Endodermal cell (in vitro differentiated cells): ENCODE measurements at regions not wholly inside any gene's neighbourhood (a gene's known extent, or its start where the extent isn't known, plus 50 kb on each side); places are given as distances from the start of the nearest gene placed in this dataset.

Experiments
- DNase-seq: peaks from one replicate; pipeline ENCODE4 v3.0.0-alpha.2; 2017
- H3K27ac ChIP-seq: 2 replicates; pipeline ENCODE4 v1.5.1; 2013; ENCODE audit warnings: mild to moderate bottlenecking, low read depth, low read length, moderate library complexity
- H3K27me3 ChIP-seq: 2 replicates; pipeline ENCODE4 v1.6.1; 2013; ENCODE audit warnings: mild to moderate bottlenecking, low read length, moderate library complexity; ENCODE audit not compliant: insufficient read depth, control insufficient read depth, poor library complexity, severe bottlenecking
- H3K36me3 ChIP-seq: 2 replicates; pipeline ENCODE4 v1.7.0; 2013; ENCODE audit warnings: mild to moderate bottlenecking, low read length, moderate library complexity; ENCODE audit not compliant: control insufficient read depth, insufficient read depth
- H3K4me1 ChIP-seq: one replicate; pipeline ENCODE4 v1.7.0; 2013; ENCODE audit warnings: low read length; ENCODE audit not compliant: control insufficient read depth, insufficient read depth
- H3K4me3 ChIP-seq: 2 replicates; pipeline ENCODE4 v1.5.1; 2013; ENCODE audit warnings: mild to moderate bottlenecking, low read length, moderate library complexity
- H3K9ac ChIP-seq: 2 replicates; pipeline ENCODE4 v1.6.1; 2013; ENCODE audit warnings: mild to moderate bottlenecking, low read length, moderate library complexity; ENCODE audit not compliant: poor library complexity, severe bottlenecking; ENCODE audit errors: extremely low read depth
- H3K9me3 ChIP-seq: 2 replicates; pipeline ENCODE4 v1.6.1; 2013; ENCODE audit warnings: mild to moderate bottlenecking, low read length, moderate library complexity; ENCODE audit not compliant: control insufficient read depth
- H3K27ac Mint-ChIP-seq: 2 replicates; pipeline ENCODE4 v1.8.0; 2020; ENCODE audit warnings: mixed read lengths
- H3K27me3 Mint-ChIP-seq: 2 replicates; pipeline ENCODE4 v1.8.0; 2021; ENCODE audit warnings: mild to moderate bottlenecking, mixed read lengths; ENCODE audit not compliant: insufficient read depth
- H3K36me3 Mint-ChIP-seq: 2 replicates; pipeline ENCODE4 v1.8.0; 2020; ENCODE audit warnings: low read depth, mixed read lengths
- H3K4me1 Mint-ChIP-seq: 2 replicates; pipeline ENCODE4 v1.8.0; 2020; ENCODE audit warnings: mixed read lengths
- H3K4me3 Mint-ChIP-seq: 2 replicates; pipeline ENCODE4 v1.8.0; 2020; ENCODE audit warnings: mild to moderate bottlenecking, moderate library complexity, mixed read lengths
- H3K9me3 Mint-ChIP-seq: 2 replicates; pipeline ENCODE4 v1.8.0; 2020; ENCODE audit warnings: mild to moderate bottlenecking, mixed read lengths
- WGBS, 2 experiments: methylation state at CpG; one replicate each; pipeline versions ENCODE4 v1.1.5 to v1.1.7; 2013; ENCODE audit warnings: missing lambda C conversion rate in 2 of 2, mixed read lengths in 1 of 2; ENCODE audit not compliant: insufficient coverage in 1 of 2, insufficient read length in 1 of 2; 5-methylcytosine and 5-hydroxymethylcytosine counted together
- TF ChIP-seq, protein P1 (sequence below): fragments of 200-600 bp; sonication (generic); conservative IDR thresholded peaks from 2 replicates; pipeline ENCODE4 v1.5.0; 2021; ENCODE audit warnings: antibody characterized with exemption, mild to moderate bottlenecking

GRCh38 chr2:83640506-83640905 is 818.6 kb downstream of the SUCLG1 start:
- H3K27ac Mint-ChIP-seq = no peak overlapping the region
- peaks cover 19% of the 10 kb centered on the region for H3K4me1 Mint-ChIP-seq
- Histone ChIP-seq H3K27me3 (peaks cover 6% of the 10 kb centered on the region), H3K9ac (no peak overlapping the region), H3K27ac (no peak overlapping the region), H3K9me3 (no peaks in the 10 kb centered on the region), H3K36me3 (no peaks in the 10 kb centered on the region), H3K4me1 (peaks cover 3% of the 10 kb centered on the region), H3K4me3 (no peak overlapping the region)
- no peaks in the 10 kb centered on the region for H3K36me3 Mint-ChIP-seq
- TF ChIP-seq, protein P1, sequence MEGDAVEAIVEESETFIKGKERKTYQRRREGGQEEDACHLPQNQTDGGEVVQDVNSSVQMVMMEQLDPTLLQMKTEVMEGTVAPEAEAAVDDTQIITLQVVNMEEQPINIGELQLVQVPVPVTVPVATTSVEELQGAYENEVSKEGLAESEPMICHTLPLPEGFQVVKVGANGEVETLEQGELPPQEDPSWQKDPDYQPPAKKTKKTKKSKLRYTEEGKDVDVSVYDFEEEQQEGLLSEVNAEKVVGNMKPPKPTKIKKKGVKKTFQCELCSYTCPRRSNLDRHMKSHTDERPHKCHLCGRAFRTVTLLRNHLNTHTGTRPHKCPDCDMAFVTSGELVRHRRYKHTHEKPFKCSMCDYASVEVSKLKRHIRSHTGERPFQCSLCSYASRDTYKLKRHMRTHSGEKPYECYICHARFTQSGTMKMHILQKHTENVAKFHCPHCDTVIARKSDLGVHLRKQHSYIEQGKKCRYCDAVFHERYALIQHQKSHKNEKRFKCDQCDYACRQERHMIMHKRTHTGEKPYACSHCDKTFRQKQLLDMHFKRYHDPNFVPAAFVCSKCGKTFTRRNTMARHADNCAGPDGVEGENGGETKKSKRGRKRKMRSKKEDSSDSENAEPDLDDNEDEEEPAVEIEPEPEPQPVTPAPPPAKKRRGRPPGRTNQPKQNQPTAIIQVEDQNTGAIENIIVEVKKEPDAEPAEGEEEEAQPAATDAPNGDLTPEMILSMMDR = no peak
- no peaks in the 10 kb centered on the region for H3K9me3 Mint-ChIP-seq
- no peak for DNase-seq
- H3K27me3 Mint-ChIP-seq = no peaks in the 10 kb centered on the region
- no peak overlapping the region for H3K4me3 Mint-ChIP-seq

DNA sequence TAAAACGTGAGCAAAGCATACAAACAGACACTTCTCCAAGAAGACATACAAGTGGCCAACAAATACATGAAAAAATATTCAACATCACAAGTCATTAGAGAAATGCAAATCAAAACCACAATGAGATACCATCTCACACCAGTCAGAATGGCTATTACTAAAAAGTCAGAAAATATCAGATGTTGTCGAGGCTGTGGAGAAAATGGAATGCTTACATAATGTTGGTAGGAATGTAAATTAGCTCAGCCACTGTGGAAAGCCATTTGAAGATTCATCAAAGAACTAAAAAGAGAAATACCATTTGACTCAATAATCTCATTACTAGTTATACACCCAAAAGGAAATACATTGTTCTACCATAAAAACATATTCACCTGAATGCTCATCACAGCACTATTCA is 825.7 kb downstream of the SUCLG1 start:
- no peak overlapping the region for H3K27ac ChIP-seq
- H3K36me3 Mint-ChIP-seq = no peaks in the 10 kb centered on the region
- no peaks in the 10 kb centered on the region for H3K36me3 ChIP-seq
- TF ChIP-seq, protein P1 = no peak
- H3K9me3 ChIP-seq = no peaks in the 10 kb centered on the region
- H3K4me3 ChIP-seq = no peak overlapping the region
- 93 to 100% methylated on average over 1 to 2 of the region's 2 CpGs for WGBS, 2 experiments
- H3K27me3 Mint-ChIP-seq = no peaks in the 10 kb centered on the region
- H3K9me3 Mint-ChIP-seq = no peaks in the 10 kb centered on the region
- H3K4me1 ChIP-seq = no peaks in the 10 kb centered on the region
- no peak overlapping the region for H3K27ac Mint-ChIP-seq
- H3K4me3 Mint-ChIP-seq = no peak overlapping the region
- H3K9ac ChIP-seq = no peak overlapping the region
- no peak for DNase-seq
- no peaks in the 10 kb centered on the region for H3K4me1 Mint-ChIP-seq
- no peaks in the 10 kb centered on the region for H3K27me3 ChIP-seq

DNA sequence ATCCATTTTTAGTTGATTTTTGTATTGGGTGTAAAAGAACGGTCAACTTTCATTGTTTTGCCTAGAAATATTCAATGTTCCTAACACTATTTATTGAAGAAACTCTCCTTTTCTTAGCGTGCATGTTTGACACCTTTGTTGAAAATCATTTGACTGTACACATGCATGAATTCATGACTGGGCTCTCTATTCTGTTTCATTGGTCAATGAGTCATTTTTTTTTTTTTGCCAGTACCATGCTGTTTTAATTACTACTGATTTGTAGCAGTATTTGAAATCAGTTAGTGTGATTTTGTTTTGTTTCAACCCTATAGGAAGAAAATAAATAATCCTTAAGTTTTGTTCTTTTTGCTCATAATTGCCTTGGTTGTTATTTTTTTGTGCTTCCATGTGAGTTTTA is 828.7 kb downstream of the SUCLG1 start:
- Mint-ChIP-seq H3K27ac (no peak overlapping the region), H3K36me3 (no peaks in the 10 kb centered on the region), H3K9me3 (no peaks in the 10 kb centered on the region), H3K4me3 (no peak overlapping the region), H3K27me3 (no peaks in the 10 kb centered on the region), H3K4me1 (no peaks in the 10 kb centered on the region)
- no peak overlapping the region for H3K9ac ChIP-seq
- no peaks in the 10 kb centered on the region for H3K36me3 ChIP-seq
- 82% methylated on average over 2 of the region's 2 CpGs; no CpG with 5 or more reads in 1 of the 2 experiments for WGBS, 2 experiments
- H3K27me3 ChIP-seq = no peaks in the 10 kb centered on the region
- H3K27ac ChIP-seq = no peak overlapping the region
- TF ChIP-seq, protein P1 = no peak
- no peak overlapping the region for H3K4me3 ChIP-seq
- no peaks in the 10 kb centered on the region for H3K9me3 ChIP-seq
- no peaks in the 10 kb centered on the region for H3K4me1 ChIP-seq
- DNase-seq = no peak
